ENCODE measurements at regions not wholly inside any gene's neighbourhood (a gene's known extent, or its start where the extent isn't known, plus 50 kb on each side); places are given as distances from the start of the nearest gene placed in this dataset.

- TF ChIP-seq POLR2A (IDR thresholded peaks at IDR 0.05) (no peak), CTCF (IDR thresholded peaks at IDR 0.05) (no peak), POLR2AphosphoS5 (IDR thresholded peaks at IDR 0.05) (no peak), EP300 (IDR thresholded peaks at IDR 0.05) (no peak)
Measured at GRCh38 chr16:7137560-7138330, 194.9 kb upstream of the RBFOX1 start.
